ENCODE measurements at regions not wholly inside any gene's neighbourhood (a gene's known extent, or its start where the extent isn't known, plus 50 kb on each side); places are given as distances from the start of the nearest gene placed in this dataset.

DNA sequence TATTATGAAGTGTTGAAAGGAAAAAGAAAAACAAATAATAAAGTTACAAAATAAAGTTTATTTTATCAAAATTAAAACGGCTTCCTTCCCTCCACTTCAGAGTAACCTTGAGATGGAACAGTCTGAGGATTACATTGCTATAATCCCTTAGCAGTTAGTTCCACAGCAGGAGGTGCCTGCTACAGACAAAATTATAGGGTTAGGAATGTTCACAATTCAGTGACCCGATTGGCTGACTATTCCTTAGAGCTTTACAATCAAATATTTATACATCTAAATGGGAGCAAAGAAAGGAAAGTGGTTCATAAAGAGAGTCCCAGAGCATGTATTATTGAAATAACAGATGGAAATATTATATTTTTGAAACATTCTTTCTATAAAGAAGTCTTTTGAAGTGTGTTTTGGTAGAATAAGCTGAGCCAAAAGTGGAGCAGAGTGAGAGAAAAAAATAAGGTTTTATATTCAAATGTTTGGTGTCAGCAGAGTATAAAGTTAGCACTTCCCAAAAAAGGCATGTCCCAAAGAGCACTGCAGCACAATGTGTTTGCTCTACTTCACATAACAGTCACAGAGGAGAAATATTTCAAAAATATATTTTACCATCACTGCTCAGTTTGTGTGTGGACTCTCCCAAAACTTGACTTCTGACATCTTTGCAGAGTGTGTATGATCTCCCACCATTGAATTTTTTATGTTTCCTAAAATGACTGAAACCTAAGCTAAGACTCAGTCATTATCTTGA, 71.4 kb upstream of the GORAB start:
- no peak overlapping the region for H3K4me3 ChIP-seq
- H3K36me3 ChIP-seq = no peaks in the 10 kb centered on the region
- H3K9me3 ChIP-seq = no peaks in the 10 kb centered on the region
- no peak overlapping the region for H3K27ac ChIP-seq
- DNase-seq = no peak
- intact Hi-C loops (cut with DNase I) = no loop called here
- 3 to 16% (median 4%) methylated on average over 2 of the region's 2 CpGs for WGBS, 3 donors
- H3K4me1 ChIP-seq (ENCODE audit: insufficient read depth) = no peaks in the 10 kb centered on the region
- H3K27me3 ChIP-seq = no peaks in the 10 kb centered on the region
- TF ChIP-seq, protein P1, sequence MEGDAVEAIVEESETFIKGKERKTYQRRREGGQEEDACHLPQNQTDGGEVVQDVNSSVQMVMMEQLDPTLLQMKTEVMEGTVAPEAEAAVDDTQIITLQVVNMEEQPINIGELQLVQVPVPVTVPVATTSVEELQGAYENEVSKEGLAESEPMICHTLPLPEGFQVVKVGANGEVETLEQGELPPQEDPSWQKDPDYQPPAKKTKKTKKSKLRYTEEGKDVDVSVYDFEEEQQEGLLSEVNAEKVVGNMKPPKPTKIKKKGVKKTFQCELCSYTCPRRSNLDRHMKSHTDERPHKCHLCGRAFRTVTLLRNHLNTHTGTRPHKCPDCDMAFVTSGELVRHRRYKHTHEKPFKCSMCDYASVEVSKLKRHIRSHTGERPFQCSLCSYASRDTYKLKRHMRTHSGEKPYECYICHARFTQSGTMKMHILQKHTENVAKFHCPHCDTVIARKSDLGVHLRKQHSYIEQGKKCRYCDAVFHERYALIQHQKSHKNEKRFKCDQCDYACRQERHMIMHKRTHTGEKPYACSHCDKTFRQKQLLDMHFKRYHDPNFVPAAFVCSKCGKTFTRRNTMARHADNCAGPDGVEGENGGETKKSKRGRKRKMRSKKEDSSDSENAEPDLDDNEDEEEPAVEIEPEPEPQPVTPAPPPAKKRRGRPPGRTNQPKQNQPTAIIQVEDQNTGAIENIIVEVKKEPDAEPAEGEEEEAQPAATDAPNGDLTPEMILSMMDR (IDR thresholded peaks at IDR 0.05) = no peak
- TF ChIP-seq EP300 (IDR thresholded peaks at IDR 0.05) (no peak), POLR2A (IDR thresholded peaks at IDR 0.05) (no peak)

- intact Hi-C loops (cut with DNase I) = no loop called here
- Histone ChIP-seq H3K27me3 (no peaks in the 10 kb centered on the region), H3K36me3 (no peaks in the 10 kb centered on the region), H3K27ac (no peak overlapping the region), H3K4me1 (ENCODE audit: insufficient read depth) (no peaks in the 10 kb centered on the region), H3K9me3 (no peaks in the 10 kb centered on the region), H3K4me3 (no peak overlapping the region)
- no peak for TF ChIP-seq POLR2A (IDR thresholded peaks at IDR 0.05)
- TF ChIP-seq, protein P1 (IDR thresholded peaks at IDR 0.05) = no peak
- TF ChIP-seq EP300 (IDR thresholded peaks at IDR 0.05) = no peak
- no peak for DNase-seq
- 73 to 77% (median 74%) methylated on average over 1 of the region's 1 CpG for WGBS, 3 donors
Observed at GRCh38 chr1:170461291-170461747, 70.6 kb upstream of the GORAB start.

DNA sequence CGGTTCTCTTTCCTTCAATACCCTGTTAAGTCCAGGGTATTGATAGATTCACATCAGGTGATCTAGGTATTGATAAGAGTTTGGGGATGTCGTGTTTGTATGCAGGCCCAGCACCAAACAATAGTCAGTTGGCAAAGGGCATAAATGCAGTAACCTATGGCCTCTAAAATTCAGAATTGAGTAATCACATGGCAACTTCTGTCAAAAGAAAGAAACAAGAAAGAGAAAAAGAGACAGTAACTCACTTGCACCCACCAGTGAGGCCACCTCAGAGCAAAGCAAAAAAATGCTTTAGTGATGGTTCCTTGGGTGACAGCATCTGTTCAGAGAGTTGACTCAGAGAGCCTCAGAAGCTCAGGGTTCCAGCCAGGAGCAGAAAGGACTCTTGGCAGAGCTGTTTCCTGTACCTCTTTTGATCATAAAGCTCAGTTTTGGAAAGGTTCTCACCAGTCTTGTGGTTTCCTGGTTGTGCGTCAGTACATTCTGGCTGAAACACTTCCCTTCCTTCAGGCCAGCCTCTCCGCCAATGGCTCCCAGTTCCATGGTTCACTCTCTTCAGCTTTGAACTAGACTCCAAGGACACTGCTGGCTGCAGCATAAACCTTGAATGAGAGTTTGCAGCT, 70.1 kb upstream of the GORAB start:
- WGBS, 3 donors = 67 to 74% (median 72%) methylated on average over 4 of the region's 4 CpGs
- Histone ChIP-seq H3K9me3 (no peaks in the 10 kb centered on the region), H3K4me3 (no peak overlapping the region), H3K4me1 (ENCODE audit: insufficient read depth) (no peaks in the 10 kb centered on the region), H3K36me3 (no peaks in the 10 kb centered on the region), H3K27ac (no peak overlapping the region), H3K27me3 (no peaks in the 10 kb centered on the region)
- TF ChIP-seq POLR2A (IDR thresholded peaks at IDR 0.05) (no peak), EP300 (IDR thresholded peaks at IDR 0.05) (no peak)
- TF ChIP-seq, protein P1 (IDR thresholded peaks at IDR 0.05) = no peak
- intact Hi-C loops (cut with DNase I) = no loop called here
- DNase-seq = peak in 4 of 5 donors; percentile 9 to 28 (median 18)

- Histone ChIP-seq H3K27ac (no peak overlapping the region), H3K36me3 (no peaks in the 10 kb centered on the region), H3K27me3 (no peaks in the 10 kb centered on the region), H3K4me3 (no peak overlapping the region), H3K9me3 (no peaks in the 10 kb centered on the region), H3K4me1 (ENCODE audit: insufficient read depth) (no peaks in the 10 kb centered on the region)
- 44 to 61% (median 60%) methylated on average over 1 of the region's 1 CpG for WGBS, 3 donors
- no peak for DNase-seq
- intact Hi-C loops (cut with DNase I) = no loop called here
- TF ChIP-seq POLR2A (IDR thresholded peaks at IDR 0.05) (no peak), EP300 (IDR thresholded peaks at IDR 0.05) (no peak)
- TF ChIP-seq, protein P1 (IDR thresholded peaks at IDR 0.05) = no peak
Observed at GRCh38 chr1:170470121-170470520, 61.8 kb upstream of the GORAB start.
